Uterus (tissue), 3 donors: ENCODE measurements at regions not wholly inside any gene's neighbourhood (a gene's known extent, or its start where the extent isn't known, plus 50 kb on each side); places are given as distances from the start of the nearest gene placed in this dataset.
A peak's percentile ranks its signal among the peaks of the same experiment; 100 is the strongest.

ENCODE experiments used
- DNase-seq, 2 donors: peaks; one replicate each; pipeline ENCODE4 v3.0.0-alpha.2; 2019 to 2020
- H3K27ac ChIP-seq, 2 donors: fragments of 200-600 bp; sonication (generic); 1 replicate in 1 of 2; 2 replicates in 1 of 2; pipeline ENCODE4 v1.5.1; 2016 to 2018
- H3K27me3 ChIP-seq, 2 donors: fragments of 200-600 bp; sonication (generic); one replicate each; pipeline ENCODE4 v1.5.1; 2018 to 2019; ENCODE audit warnings: control low read depth in 1 of 2
- H3K36me3 ChIP-seq, 2 donors: fragments of 200-600 bp; sonication (generic); one replicate each; pipeline ENCODE4 v1.5.1; 2019; ENCODE audit warnings: control low read depth in 1 of 2
- H3K4me1 ChIP-seq, 2 donors: fragments of 200-600 bp; sonication (generic); one replicate each; pipeline ENCODE4 v1.5.1; 2018 to 2019; ENCODE audit warnings: control low read depth in 1 of 2
- H3K4me3 ChIP-seq, 2 donors: fragments of 200-600 bp; sonication (generic); 1 replicate in 1 of 2; 2 replicates in 1 of 2; pipeline ENCODE4 v1.5.1; 2018 to 2019; ENCODE audit warnings: mild to moderate bottlenecking in 1 of 2
- H3K9me3 ChIP-seq, 2 donors: fragments of 200-600 bp; sonication (generic); one replicate each; pipeline ENCODE4 v1.5.1; 2019; ENCODE audit warnings: control low read depth in 1 of 2
- POLR2A ChIP-seq, 2 donors: fragments of 450-650 bp; IDR thresholded peaks; one replicate each; pipeline ENCODE4 v1.6.1; 2016; ENCODE audit warnings: antibody characterized with exemption in 2 of 2, mild to moderate bottlenecking in 1 of 2, moderate library complexity in 1 of 2
- intact Hi-C: fragments of 100-400 bp; cut with DNase I; formaldehyde crosslinking; loops from one replicate; pipeline ENCODE4 v1.15.1; 2023; ENCODE audit warnings: low total_unique reads
- TF ChIP-seq, protein P1 (sequence below), 4 experiments: fragments of 200-600 bp in 2 of 4; fragments of 450-650 bp in 2 of 4; sonication (generic) in 2 of 4; IDR thresholded peaks; one replicate each; pipeline ENCODE4 v1.5.1; 2016 to 2019; ENCODE audit warnings: antibody characterized with exemption in 4 of 4, mild to moderate bottlenecking in 2 of 4, moderate library complexity in 1 of 4
- donor health status: DM: yes; HTN: yes; CAD: no.

DNA sequence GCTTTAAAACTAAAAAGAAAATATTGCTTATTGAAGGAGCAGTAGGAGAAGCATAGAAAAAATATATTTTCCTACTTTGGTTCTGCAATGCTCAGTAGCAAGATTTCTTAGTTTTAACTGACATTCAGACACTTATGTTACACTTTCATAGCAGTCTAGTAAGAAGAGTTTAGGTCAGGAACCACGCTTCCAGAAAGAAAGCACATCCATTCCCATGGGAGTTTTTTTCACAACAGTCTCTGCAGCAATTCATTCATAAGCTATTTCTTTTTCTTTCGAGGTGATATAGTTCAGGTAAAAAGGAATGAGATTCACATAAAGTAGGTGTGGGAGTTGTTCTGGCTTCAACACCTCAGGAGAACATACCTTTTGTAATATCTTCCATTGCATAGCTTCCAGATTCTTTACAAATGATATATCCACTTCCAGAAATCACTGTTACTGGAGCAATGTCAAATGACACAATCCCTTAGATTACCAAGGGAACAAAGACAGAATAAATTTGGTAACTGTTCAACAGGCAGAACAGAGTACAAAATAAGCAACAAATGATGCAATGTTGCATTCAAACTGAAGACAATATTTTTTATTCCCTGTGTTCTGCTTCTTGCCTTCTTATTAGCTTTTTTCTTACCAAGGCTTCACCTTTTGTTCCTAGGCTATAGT, 95.2 kb upstream of the GULP1 start:
- Histone ChIP-seq H3K9me3 (no peaks in the 10 kb centered on the region), H3K4me3 (no peak overlapping the region), H3K27ac (no peak overlapping the region), H3K4me1 (no peaks in the 10 kb centered on the region), H3K36me3 (no peaks in the 10 kb centered on the region), H3K27me3 (no peaks in the 10 kb centered on the region)
- no peak for DNase-seq
- intact Hi-C loops: no loop called here
- TF ChIP-seq, protein P1, sequence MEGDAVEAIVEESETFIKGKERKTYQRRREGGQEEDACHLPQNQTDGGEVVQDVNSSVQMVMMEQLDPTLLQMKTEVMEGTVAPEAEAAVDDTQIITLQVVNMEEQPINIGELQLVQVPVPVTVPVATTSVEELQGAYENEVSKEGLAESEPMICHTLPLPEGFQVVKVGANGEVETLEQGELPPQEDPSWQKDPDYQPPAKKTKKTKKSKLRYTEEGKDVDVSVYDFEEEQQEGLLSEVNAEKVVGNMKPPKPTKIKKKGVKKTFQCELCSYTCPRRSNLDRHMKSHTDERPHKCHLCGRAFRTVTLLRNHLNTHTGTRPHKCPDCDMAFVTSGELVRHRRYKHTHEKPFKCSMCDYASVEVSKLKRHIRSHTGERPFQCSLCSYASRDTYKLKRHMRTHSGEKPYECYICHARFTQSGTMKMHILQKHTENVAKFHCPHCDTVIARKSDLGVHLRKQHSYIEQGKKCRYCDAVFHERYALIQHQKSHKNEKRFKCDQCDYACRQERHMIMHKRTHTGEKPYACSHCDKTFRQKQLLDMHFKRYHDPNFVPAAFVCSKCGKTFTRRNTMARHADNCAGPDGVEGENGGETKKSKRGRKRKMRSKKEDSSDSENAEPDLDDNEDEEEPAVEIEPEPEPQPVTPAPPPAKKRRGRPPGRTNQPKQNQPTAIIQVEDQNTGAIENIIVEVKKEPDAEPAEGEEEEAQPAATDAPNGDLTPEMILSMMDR (IDR thresholded peaks at IDR 0.05): no peak
- TF ChIP-seq POLR2A (IDR thresholded peaks at IDR 0.05): no peak

- Histone ChIP-seq H3K27ac (peak overlapping the region in 1 of 2 donors; percentile 64), H3K9me3 (no peaks in the 10 kb centered on the region), H3K27me3 (no peaks in the 10 kb centered on the region), H3K36me3 (no peaks in the 10 kb centered on the region), H3K4me3 (no peak overlapping the region), H3K4me1 (no peaks in the 10 kb centered on the region)
- TF ChIP-seq, protein P1 (IDR thresholded peaks at IDR 0.05): no peak
- TF ChIP-seq POLR2A (IDR thresholded peaks at IDR 0.05): no peak
- DNase-seq: no peak
- intact Hi-C loops: no loop called here
These were observed 92.0 kb upstream of the GULP1 start for GRCh38 chr2:188199716-188200128.

- Histone ChIP-seq H3K27ac (no peak overlapping the region), H3K4me1 (no peaks in the 10 kb centered on the region), H3K36me3 (no peaks in the 10 kb centered on the region), H3K4me3 (no peak overlapping the region), H3K9me3 (no peaks in the 10 kb centered on the region), H3K27me3 (no peaks in the 10 kb centered on the region)
- intact Hi-C loops: no loop called here
- DNase-seq: no peak
- TF ChIP-seq, protein P1 (IDR thresholded peaks at IDR 0.05): no peak
- no peak for TF ChIP-seq POLR2A (IDR thresholded peaks at IDR 0.05)
These were observed 90.0 kb upstream of the GULP1 start for GRCh38 chr2:188201639-188202038.

- no peaks in the 10 kb centered on the region for H3K36me3 ChIP-seq
These were observed 88.9 kb upstream of the GULP1 start for GRCh38 chr2:188202777-188203176.

GRCh38 chr2:188203776-188204175, 87.9 kb upstream of the GULP1 start:
- Histone ChIP-seq H3K27ac (peak overlapping the region; percentile 30 to 41), H3K27me3 (no peaks in the 10 kb centered on the region), H3K4me3 (no peak overlapping the region), H3K4me1 (no peaks in the 10 kb centered on the region), H3K36me3 (no peaks in the 10 kb centered on the region), H3K9me3 (no peaks in the 10 kb centered on the region)
- no peak for TF ChIP-seq POLR2A (IDR thresholded peaks at IDR 0.05)
- TF ChIP-seq, protein P1 (IDR thresholded peaks at IDR 0.05): no peak
- intact Hi-C loops: no loop called here
- DNase-seq: no peak

More at GRCh38 chr2:188202777-188203176, 88.9 kb upstream of the GULP1 start:
- Histone ChIP-seq H3K27ac (peak overlapping the region; percentile 6 to 30), H3K4me3 (no peak overlapping the region), H3K27me3 (no peaks in the 10 kb centered on the region), H3K9me3 (no peaks in the 10 kb centered on the region), H3K4me1 (no peaks in the 10 kb centered on the region)
- DNase-seq: no peak
- intact Hi-C loops: no loop called here
- TF ChIP-seq, protein P1 (IDR thresholded peaks at IDR 0.05): no peak
- no peak for TF ChIP-seq POLR2A (IDR thresholded peaks at IDR 0.05)
